ENCODE measurements at regions not wholly inside any gene's neighbourhood (a gene's known extent, or its start where the extent isn't known, plus 50 kb on each side); places are given as distances from the start of the nearest gene placed in this dataset.

GRCh38 chr12:115348301-115348700, 664.3 kb upstream of the TBX3 start:
- TF ChIP-seq CTCF (IDR thresholded peaks at IDR 0.05; ENCODE audit: unreplicated experiment) = no peak
- Mint-ChIP-seq H3K9me3 (ENCODE audit: low read depth) (peaks cover 4% of the 10 kb centered on the region), H3K4me3 (ENCODE audit: low read depth) (no peak overlapping the region), H3K27me3 (peaks cover 6% of the 10 kb centered on the region), H3K27ac (no peak overlapping the region), H3K36me3 (ENCODE audit: insufficient read depth) (no peaks in the 10 kb centered on the region), H3K4me1 (ENCODE audit: low read depth) (peaks cover 10% of the 10 kb centered on the region)
- DNase-seq (ENCODE audit: low spot score, unreplicated experiment) = no peak

GRCh38 chr12:115343601-115344000, 659.6 kb upstream of the TBX3 start:
- peaks cover 4% of the 10 kb centered on the region for H3K9me3 Mint-ChIP-seq (ENCODE audit: low read depth)
- H3K4me3 Mint-ChIP-seq (ENCODE audit: low read depth) = no peak overlapping the region
- H3K36me3 Mint-ChIP-seq (ENCODE audit: insufficient read depth) = no peaks in the 10 kb centered on the region
- no peak for TF ChIP-seq CTCF (IDR thresholded peaks at IDR 0.05; ENCODE audit: unreplicated experiment)
- H3K27ac Mint-ChIP-seq = no peak overlapping the region
- peaks cover 6% of the 10 kb centered on the region for H3K27me3 Mint-ChIP-seq
- DNase-seq (ENCODE audit: low spot score, unreplicated experiment) = no peak
- H3K4me1 Mint-ChIP-seq (ENCODE audit: low read depth) = no peaks in the 10 kb centered on the region

GRCh38 chr12:115343008-115343407, 659.0 kb upstream of the TBX3 start:
- no peak for DNase-seq (ENCODE audit: low spot score, unreplicated experiment)
- Mint-ChIP-seq H3K27ac (no peak overlapping the region), H3K36me3 (ENCODE audit: insufficient read depth) (no peaks in the 10 kb centered on the region), H3K4me1 (ENCODE audit: low read depth) (no peaks in the 10 kb centered on the region), H3K9me3 (ENCODE audit: low read depth) (peaks cover 4% of the 10 kb centered on the region), H3K4me3 (ENCODE audit: low read depth) (no peak overlapping the region), H3K27me3 (peaks cover 6% of the 10 kb centered on the region)
- no peak for TF ChIP-seq CTCF (IDR thresholded peaks at IDR 0.05; ENCODE audit: unreplicated experiment)

DNA sequence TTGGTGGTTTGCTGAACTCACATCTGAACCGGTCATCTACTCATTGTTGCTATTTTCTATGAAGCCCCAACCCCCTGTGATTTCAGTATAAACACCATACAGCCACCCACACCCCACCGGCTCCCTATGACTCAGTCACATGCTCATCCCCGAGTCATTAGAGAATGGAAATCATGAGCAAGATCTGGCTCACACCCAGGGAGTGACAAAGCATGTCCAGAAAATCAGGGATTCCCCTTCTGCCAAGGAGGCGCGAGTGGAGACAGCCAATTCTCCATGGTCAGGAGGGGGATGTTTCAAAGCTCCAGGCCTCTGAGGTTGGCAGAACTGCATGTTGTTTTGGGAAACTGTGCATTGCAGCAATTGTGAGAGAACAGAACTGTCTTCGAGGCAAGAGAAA, 657.5 kb upstream of the TBX3 start:
- Mint-ChIP-seq H3K27me3 (peaks cover 3% of the 10 kb centered on the region), H3K9me3 (ENCODE audit: low read depth) (peaks cover 4% of the 10 kb centered on the region), H3K27ac (no peak overlapping the region), H3K4me3 (ENCODE audit: low read depth) (no peak overlapping the region), H3K4me1 (ENCODE audit: low read depth) (no peaks in the 10 kb centered on the region), H3K36me3 (ENCODE audit: insufficient read depth) (no peaks in the 10 kb centered on the region)
- DNase-seq (ENCODE audit: low spot score, unreplicated experiment) = no peak
- TF ChIP-seq CTCF (IDR thresholded peaks at IDR 0.05; ENCODE audit: unreplicated experiment) = no peak

DNA sequence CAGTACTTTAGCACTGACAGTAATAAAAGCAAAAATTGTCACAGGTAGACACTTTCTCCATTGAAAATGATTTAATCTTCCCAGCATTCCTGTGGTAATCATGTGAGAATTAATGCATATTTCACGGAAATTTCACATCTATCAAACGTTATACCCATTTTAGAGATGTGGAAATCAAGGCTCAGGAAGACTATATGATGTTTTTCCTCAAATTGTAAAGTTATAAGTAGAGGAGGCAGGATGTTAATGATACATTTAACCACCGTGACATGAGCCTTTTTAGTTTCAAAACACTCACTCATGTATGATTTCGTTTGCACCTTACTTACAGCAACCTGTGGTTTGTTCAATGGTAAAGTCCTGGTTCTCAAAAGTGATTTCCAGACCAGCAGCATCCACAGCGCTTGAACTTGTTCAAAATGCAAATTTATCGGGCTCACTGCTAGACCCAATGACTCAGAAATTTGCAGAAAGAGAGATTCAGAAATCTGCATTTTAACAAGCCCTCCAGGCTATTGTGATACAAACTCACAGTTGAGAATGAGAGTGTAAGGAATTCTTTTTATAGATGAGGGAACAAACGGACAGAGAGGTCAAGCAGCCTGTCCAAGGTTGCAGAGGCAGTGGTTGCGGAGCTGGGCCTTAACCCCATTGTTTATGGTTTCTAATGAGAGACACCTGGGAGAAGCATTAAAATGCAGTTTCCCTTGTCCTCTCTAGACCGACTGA, 654.8 kb upstream of the TBX3 start:
- no peak for DNase-seq (ENCODE audit: low spot score, unreplicated experiment)
- no peak for TF ChIP-seq CTCF (IDR thresholded peaks at IDR 0.05; ENCODE audit: unreplicated experiment)
- Mint-ChIP-seq H3K4me1 (ENCODE audit: low read depth) (no peaks in the 10 kb centered on the region), H3K9me3 (ENCODE audit: low read depth) (no peaks in the 10 kb centered on the region), H3K27ac (no peak overlapping the region), H3K36me3 (ENCODE audit: insufficient read depth) (no peaks in the 10 kb centered on the region), H3K27me3 (peaks cover 27% of the 10 kb centered on the region), H3K4me3 (ENCODE audit: low read depth) (no peak overlapping the region)
